B cell (primary cell): ENCODE measurements at regions not wholly inside any gene's neighbourhood (a gene's known extent, or its start where the extent isn't known, plus 50 kb on each side); places are given as distances from the start of the nearest gene placed in this dataset.

Experiments
- EZH2 ChIP-seq: IDR thresholded peaks from 2 replicates; pipeline ENCODE4 v1.6.1; 2012; ENCODE audit warnings: borderline replicate concordance, low read depth, mild to moderate bottlenecking, moderate library complexity, low read length; ENCODE audit not compliant: insufficient read depth, poor library complexity, severe bottlenecking
- TF ChIP-seq, protein P1 (sequence below): fragments of 200-600 bp; IDR thresholded peaks from one replicate; pipeline ENCODE4 v1.8.0; 2022; ENCODE audit warnings: antibody characterized with exemption, mild to moderate bottlenecking

DNA sequence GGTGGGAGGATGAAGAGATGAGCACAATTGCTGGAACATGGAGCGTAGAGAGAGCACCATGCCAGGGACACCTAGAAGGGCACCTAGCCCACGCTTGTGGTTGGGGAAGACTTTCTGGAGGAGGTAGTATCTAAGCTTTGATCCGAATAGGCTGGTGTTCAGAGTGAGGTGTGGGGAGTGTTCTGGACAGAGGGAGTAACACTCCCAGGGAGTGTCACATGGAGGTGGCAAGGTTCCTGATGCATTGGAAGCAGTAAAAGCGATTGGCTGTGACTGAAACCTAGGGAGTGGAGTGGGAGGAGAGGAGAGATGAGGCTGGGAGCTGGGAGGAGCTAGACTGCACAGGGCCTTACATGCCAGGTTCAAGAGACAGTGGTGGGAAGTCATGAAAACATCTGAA, 188.0 kb upstream of the NCAM1 start:
- TF ChIP-seq, protein P1, sequence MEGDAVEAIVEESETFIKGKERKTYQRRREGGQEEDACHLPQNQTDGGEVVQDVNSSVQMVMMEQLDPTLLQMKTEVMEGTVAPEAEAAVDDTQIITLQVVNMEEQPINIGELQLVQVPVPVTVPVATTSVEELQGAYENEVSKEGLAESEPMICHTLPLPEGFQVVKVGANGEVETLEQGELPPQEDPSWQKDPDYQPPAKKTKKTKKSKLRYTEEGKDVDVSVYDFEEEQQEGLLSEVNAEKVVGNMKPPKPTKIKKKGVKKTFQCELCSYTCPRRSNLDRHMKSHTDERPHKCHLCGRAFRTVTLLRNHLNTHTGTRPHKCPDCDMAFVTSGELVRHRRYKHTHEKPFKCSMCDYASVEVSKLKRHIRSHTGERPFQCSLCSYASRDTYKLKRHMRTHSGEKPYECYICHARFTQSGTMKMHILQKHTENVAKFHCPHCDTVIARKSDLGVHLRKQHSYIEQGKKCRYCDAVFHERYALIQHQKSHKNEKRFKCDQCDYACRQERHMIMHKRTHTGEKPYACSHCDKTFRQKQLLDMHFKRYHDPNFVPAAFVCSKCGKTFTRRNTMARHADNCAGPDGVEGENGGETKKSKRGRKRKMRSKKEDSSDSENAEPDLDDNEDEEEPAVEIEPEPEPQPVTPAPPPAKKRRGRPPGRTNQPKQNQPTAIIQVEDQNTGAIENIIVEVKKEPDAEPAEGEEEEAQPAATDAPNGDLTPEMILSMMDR: no peak
- no peak for TF ChIP-seq EZH2
